OCI-LY3 (cell line): ENCODE measurements at regions not wholly inside any gene's neighbourhood (a gene's known extent, or its start where the extent isn't known, plus 50 kb on each side); places are given as distances from the start of the nearest gene placed in this dataset.

Source experiments
- H2AFZ ChIP-seq: fragments of 200-600, 300-600 bp; shearing (Covaris generic); 2 replicates; pipeline ENCODE4 v1.6.0; 2014; ENCODE audit warnings: antibody characterized with exemption, low read depth, low read length
- H3K27ac ChIP-seq: fragments of 200-600, 300-600 bp; sonication (generic); 2 replicates; pipeline ENCODE4 v1.5.1; 2014; ENCODE audit warnings: mild to moderate bottlenecking, low read length, moderate library complexity, mixed read lengths
- H3K27me3 ChIP-seq: fragments of 200-600, 300-600 bp; sonication (generic); 2 replicates; pipeline ENCODE4 v1.6.1; 2014; ENCODE audit warnings: low read depth, low read length, mixed read lengths
- H3K36me3 ChIP-seq: fragments of 200-600, 300-600 bp; sonication (generic); replicated peaks from 2 replicates; pipeline ENCODE3; 2014; ENCODE audit warnings: low read depth, low read length, mixed read lengths
- H3K4me1 ChIP-seq: fragments of 300-600, 200-600 bp; sonication (generic); 2 replicates; pipeline ENCODE4 v1.6.1; 2014; ENCODE audit warnings: low read length, mixed read lengths
- H3K4me2 ChIP-seq: fragments of 200-600, 300-600 bp; sonication (generic); 2 replicates; pipeline ENCODE4 v1.6.1; 2014; ENCODE audit warnings: low read length, mixed read lengths
- H3K4me3 ChIP-seq: fragments of 300-600, 200-600 bp; sonication (generic); 2 replicates; pipeline ENCODE4 v1.5.1; 2014; ENCODE audit warnings: antibody characterized with exemption, mild to moderate bottlenecking, low read length, moderate library complexity
- H3K79me2 ChIP-seq: fragments of 300-600, 200-600 bp; shearing (Covaris generic); 2 replicates; pipeline ENCODE4 v1.6.1; 2014; ENCODE audit warnings: mild to moderate bottlenecking, low read length, mixed read lengths
- H3K9ac ChIP-seq: fragments of 300-600, 200-600 bp; shearing (Covaris generic); 2 replicates; pipeline ENCODE4 v1.6.0; 2014; ENCODE audit warnings: mild to moderate bottlenecking, low read length, moderate library complexity
- H3K9me3 ChIP-seq: fragments of 200-600, 300-600 bp; shearing (Covaris generic); 2 replicates; pipeline ENCODE4 v1.6.1; 2014; ENCODE audit warnings: low read length, mixed read lengths; ENCODE audit not compliant: insufficient read depth
- H4K20me1 ChIP-seq: fragments of 200-600, 300-600 bp; sonication (generic); 2 replicates; pipeline ENCODE4 v1.6.1; 2016; ENCODE audit warnings: low read length, mixed read lengths; ENCODE audit not compliant: insufficient read depth
- EZH2phosphoT487 ChIP-seq: fragments of 200-600 bp; shearing (Covaris generic); IDR thresholded peaks from 2 replicates; pipeline ENCODE4 v1.6.1; 2018; ENCODE audit warnings: antibody characterized with exemption, mixed run types, low read depth
- TF ChIP-seq, protein P1 (sequence below): fragments of 200-600, 300-600 bp; sonication (generic); IDR thresholded peaks from 2 replicates; pipeline ENCODE4 v1.5.1; 2014; ENCODE audit warnings: antibody characterized with exemption, low read length, low read depth

DNA sequence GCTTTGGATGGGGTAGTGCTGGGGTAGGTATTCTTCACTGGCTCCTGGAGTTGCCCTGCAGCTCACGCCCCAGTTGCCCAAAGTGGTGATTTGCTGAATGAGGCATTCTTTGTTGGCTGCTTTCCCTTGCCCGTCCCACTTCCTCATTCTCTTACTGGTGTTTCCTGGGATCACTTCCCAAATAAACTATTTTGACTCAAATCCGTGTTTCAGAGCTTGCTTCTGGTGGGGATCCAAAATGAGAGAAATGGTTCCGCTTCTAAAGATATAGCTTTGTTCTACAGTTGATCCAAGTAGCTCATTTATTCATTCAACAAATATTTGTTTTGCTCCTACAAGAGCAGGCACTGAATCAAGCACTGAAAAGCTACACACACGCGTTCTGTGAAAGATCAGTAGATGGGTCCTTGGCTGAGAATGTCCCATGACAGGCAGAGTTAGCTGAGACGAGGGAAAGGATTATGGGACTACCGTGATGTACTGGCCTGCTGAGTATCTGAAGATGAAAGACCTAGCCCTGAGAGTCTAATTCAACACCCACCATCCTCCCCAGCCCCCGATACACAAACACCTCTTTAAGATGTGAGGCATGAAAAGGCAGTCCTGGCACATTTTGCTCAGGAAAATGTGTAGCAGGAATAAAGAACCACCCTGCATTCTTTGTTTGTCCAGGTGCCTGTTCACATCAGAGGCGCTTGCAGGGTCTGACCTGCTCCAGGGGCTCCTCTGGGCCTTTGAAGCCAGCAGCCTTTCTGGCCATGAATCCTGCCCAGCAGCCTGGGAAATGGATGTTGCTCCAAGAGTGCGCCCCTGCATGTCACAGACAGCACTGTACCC lies 143.1 kb upstream of the RANBP3L start:
- no peaks in the 10 kb centered on the region for H3K79me2 ChIP-seq
- no peak overlapping the region for H3K27ac ChIP-seq

DNA sequence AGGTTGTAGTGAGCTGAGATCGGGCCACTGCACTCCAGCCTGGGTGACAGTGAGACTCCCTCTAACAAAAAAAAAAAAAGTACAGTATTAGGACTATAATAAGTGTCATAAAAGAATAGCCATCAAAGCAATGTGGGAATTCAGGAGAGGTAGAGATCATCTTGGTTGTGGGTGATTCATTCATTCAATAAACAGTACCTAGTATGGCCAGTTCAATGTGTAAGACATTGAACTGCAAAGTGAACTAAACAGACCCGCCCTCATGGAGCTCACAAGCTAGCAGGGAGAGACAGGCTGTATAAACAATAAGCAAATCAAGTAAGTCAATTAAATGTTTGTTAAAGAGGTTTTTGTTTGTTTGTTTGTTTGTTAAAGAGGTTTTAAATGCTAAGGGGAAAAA lies 146.1 kb upstream of the RANBP3L start:
- no peak overlapping the region for H3K4me2 ChIP-seq
- no peaks in the 10 kb centered on the region for H4K20me1 ChIP-seq
- TF ChIP-seq EZH2phosphoT487 = no peak
- TF ChIP-seq, protein P1, sequence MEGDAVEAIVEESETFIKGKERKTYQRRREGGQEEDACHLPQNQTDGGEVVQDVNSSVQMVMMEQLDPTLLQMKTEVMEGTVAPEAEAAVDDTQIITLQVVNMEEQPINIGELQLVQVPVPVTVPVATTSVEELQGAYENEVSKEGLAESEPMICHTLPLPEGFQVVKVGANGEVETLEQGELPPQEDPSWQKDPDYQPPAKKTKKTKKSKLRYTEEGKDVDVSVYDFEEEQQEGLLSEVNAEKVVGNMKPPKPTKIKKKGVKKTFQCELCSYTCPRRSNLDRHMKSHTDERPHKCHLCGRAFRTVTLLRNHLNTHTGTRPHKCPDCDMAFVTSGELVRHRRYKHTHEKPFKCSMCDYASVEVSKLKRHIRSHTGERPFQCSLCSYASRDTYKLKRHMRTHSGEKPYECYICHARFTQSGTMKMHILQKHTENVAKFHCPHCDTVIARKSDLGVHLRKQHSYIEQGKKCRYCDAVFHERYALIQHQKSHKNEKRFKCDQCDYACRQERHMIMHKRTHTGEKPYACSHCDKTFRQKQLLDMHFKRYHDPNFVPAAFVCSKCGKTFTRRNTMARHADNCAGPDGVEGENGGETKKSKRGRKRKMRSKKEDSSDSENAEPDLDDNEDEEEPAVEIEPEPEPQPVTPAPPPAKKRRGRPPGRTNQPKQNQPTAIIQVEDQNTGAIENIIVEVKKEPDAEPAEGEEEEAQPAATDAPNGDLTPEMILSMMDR = no peak
- no peak overlapping the region for H2AFZ ChIP-seq
- no peak overlapping the region for H3K4me3 ChIP-seq
- no peaks in the 10 kb centered on the region for H3K4me1 ChIP-seq
- no peaks in the 10 kb centered on the region for H3K9me3 ChIP-seq
- no peaks in the 10 kb centered on the region for H3K27me3 ChIP-seq
- no peaks in the 10 kb centered on the region for H3K79me2 ChIP-seq
- no peak overlapping the region for H3K27ac ChIP-seq
- no peak overlapping the region for H3K9ac ChIP-seq
- no peaks in the 10 kb centered on the region for H3K36me3 ChIP-seq

More for the DNA sequence above, 143.1 kb upstream of the RANBP3L start:
- Histone ChIP-seq H3K9ac (no peak overlapping the region), H3K4me2 (no peak overlapping the region), H3K4me1 (no peaks in the 10 kb centered on the region), H3K4me3 (no peak overlapping the region), H3K9me3 (no peaks in the 10 kb centered on the region), H4K20me1 (no peaks in the 10 kb centered on the region), H3K36me3 (no peaks in the 10 kb centered on the region), H3K27me3 (no peaks in the 10 kb centered on the region), H2AFZ (no peak overlapping the region)
- TF ChIP-seq, protein P1 = no peak
- TF ChIP-seq EZH2phosphoT487 = no peak

DNA sequence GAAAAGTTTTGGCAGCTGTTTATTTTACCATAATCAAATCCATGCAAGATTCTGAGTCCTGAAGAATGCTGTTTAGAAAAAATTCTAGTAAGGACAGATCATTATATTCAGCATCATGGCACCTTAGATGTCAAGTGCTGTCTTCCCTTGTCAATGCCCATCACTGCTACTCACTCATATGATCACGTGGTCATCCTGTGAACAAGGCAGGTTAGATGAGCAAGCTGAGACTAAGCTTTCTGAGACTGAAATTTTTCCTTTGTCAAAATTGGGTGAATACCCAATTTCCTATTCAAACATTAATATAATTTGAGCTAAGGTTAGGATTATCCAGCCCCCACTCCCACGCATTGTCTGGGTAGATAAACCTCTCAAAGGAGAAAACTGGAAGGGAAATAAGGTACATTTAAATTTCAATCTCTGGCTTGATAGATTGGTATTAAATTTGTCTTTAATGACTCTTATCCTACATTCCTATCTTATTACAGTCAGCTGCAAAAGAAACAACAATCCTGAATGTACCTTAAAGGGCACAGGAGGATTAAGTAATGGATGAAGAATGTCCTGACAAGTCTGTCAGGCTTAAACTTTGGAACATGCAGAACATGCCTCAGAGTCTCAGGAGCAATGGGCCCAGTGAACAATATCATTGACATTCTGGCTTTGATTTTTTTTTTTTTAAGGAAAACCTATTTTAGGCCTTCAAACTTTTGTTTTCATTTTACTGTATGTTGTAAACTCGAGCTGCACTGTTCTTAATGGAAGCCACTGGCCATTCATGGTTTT lies 148.7 kb upstream of the RANBP3L start:
- no peaks in the 10 kb centered on the region for H4K20me1 ChIP-seq
- no peak overlapping the region for H3K4me3 ChIP-seq
- no peaks in the 10 kb centered on the region for H3K4me1 ChIP-seq
- TF ChIP-seq, protein P1 = no peak
- no peak for TF ChIP-seq EZH2phosphoT487
- H3K27me3 ChIP-seq = no peaks in the 10 kb centered on the region
- H2AFZ ChIP-seq = no peak overlapping the region
- no peaks in the 10 kb centered on the region for H3K9me3 ChIP-seq
- H3K9ac ChIP-seq = no peak overlapping the region
- no peaks in the 10 kb centered on the region for H3K36me3 ChIP-seq
- H3K4me2 ChIP-seq = no peak overlapping the region
- no peaks in the 10 kb centered on the region for H3K79me2 ChIP-seq
- no peak overlapping the region for H3K27ac ChIP-seq

DNA sequence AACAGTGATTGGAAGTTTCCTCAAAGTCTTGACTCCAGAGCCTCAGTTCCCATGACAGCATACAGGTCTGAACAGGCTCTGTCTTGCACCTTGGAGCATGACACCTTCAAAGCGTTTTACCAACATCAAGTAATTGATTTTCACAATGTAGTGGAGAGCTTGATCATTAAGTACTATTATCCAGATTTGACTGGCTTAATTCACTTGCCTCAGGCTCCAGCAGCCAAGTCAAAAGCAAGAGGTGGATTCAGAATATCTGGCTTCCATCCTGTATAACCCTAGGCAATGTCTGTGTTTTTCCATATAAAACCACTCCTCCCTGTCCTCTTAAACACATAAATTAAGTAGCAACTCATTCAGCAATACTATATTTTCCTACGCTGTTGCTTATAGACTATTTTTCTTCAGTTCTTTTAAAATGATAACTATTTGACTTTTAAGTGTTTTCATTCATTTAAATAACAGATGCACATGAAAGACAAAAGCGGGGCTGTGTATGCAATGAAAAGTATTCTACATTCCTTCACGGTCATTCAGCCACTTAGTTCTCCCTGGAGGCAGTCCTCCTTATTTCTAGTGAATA lies 150.8 kb upstream of the RANBP3L start:
- Histone ChIP-seq H4K20me1 (no peaks in the 10 kb centered on the region), H2AFZ (no peak overlapping the region), H3K4me2 (no peak overlapping the region), H3K27me3 (no peaks in the 10 kb centered on the region), H3K4me1 (no peaks in the 10 kb centered on the region), H3K27ac (no peak overlapping the region), H3K9me3 (no peaks in the 10 kb centered on the region), H3K79me2 (no peaks in the 10 kb centered on the region), H3K9ac (no peak overlapping the region), H3K36me3 (no peaks in the 10 kb centered on the region), H3K4me3 (no peak overlapping the region)
- no peak for TF ChIP-seq EZH2phosphoT487
- TF ChIP-seq, protein P1 = no peak
